Left lung (tissue), 4 donors: ENCODE measurements at regions not wholly inside any gene's neighbourhood (a gene's known extent, or its start where the extent isn't known, plus 50 kb on each side); places are given as distances from the start of the nearest gene placed in this dataset.

Experiments
- ATAC-seq: fragments of 200-7000 bp; cut with Tn5 transposase; one replicate; pipeline ENCODE4 v1.9.1; 2020; ENCODE audit warnings: moderate library complexity
- DNase-seq, 4 donors: peaks; one replicate each; pipeline ENCODE4 v3.0.0-alpha.2; 2013 to 2020
- H3K27ac ChIP-seq, 2 donors: fragments of 200-600 bp; sonication (generic) in 1 of 2; one replicate each; pipeline versions ENCODE4 v1.5.0 to v1.8.0; 2020 to 2021
- H3K27me3 ChIP-seq, 2 donors: fragments of 200-600 bp; sonication (generic) in 1 of 2; one replicate each; pipeline versions ENCODE4 v1.5.0 to v1.8.0; 2020 to 2021
- H3K36me3 ChIP-seq, 2 donors: fragments of 200-600 bp; sonication (generic) in 1 of 2; one replicate each; pipeline versions ENCODE4 v1.5.0 to v1.8.0; 2020 to 2021
- H3K4me1 ChIP-seq, 2 donors: fragments of 200-600 bp; one replicate each; pipeline ENCODE4 v1.8.0; 2021
- H3K4me3 ChIP-seq, 2 donors: fragments of 200-600 bp; sonication (generic) in 1 of 2; one replicate each; pipeline versions ENCODE4 v1.5.0 to v1.8.0; 2020 to 2021; ENCODE audit warnings: mild to moderate bottlenecking in 1 of 2
- H3K9me3 ChIP-seq, 2 donors: fragments of 200-600 bp; sonication (generic) in 1 of 2; one replicate each; pipeline versions ENCODE4 v1.5.0 to v1.8.0; 2020 to 2021
- intact Hi-C, 2 donors: fragments of 100-400 bp; cut with DNase I; formaldehyde crosslinking; loops; one replicate each; pipeline versions ENCODE4 v1.11.2 to v1.14.2; 2022
- TF ChIP-seq, protein P1 (sequence below), 2 donors: fragments of 200-600 bp; sonication (generic) in 1 of 2; IDR thresholded peaks; one replicate each; pipeline versions ENCODE4 v1.5.0 to v1.8.0; 2021; ENCODE audit warnings: antibody characterized with exemption in 2 of 2
- donor health status: DM: no; HTN: yes; CAD: no.
- donor health status: DM: no; HTN: no; CAD: no.

DNA sequence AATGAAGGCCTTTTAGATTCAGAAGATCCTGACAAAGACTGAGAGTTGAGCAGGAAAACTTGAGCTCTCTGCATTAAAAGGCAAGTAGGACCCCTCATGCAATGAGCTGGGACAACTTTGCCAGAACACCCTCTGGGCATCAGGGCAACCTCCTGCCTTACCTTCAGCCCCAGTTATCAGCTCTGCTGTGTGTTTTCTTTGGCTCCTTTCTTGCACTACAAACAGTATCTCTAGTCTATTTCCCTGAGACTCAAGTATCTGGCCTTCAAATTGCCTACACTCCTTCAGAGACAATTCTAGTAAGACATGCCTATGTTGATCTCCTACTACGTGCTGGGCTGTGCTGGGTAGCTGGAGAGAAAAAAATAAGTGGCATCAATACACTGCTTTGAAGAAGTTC lies 192.2 kb downstream of the MID1IP1 start:
- Histone ChIP-seq H3K9me3 (no peaks in the 10 kb centered on the region), H3K4me1 (no peaks in the 10 kb centered on the region), H3K36me3 (no peaks in the 10 kb centered on the region), H3K4me3 (no peak overlapping the region), H3K27me3 (no peaks in the 10 kb centered on the region), H3K27ac (no peak overlapping the region)
- TF ChIP-seq, protein P1, sequence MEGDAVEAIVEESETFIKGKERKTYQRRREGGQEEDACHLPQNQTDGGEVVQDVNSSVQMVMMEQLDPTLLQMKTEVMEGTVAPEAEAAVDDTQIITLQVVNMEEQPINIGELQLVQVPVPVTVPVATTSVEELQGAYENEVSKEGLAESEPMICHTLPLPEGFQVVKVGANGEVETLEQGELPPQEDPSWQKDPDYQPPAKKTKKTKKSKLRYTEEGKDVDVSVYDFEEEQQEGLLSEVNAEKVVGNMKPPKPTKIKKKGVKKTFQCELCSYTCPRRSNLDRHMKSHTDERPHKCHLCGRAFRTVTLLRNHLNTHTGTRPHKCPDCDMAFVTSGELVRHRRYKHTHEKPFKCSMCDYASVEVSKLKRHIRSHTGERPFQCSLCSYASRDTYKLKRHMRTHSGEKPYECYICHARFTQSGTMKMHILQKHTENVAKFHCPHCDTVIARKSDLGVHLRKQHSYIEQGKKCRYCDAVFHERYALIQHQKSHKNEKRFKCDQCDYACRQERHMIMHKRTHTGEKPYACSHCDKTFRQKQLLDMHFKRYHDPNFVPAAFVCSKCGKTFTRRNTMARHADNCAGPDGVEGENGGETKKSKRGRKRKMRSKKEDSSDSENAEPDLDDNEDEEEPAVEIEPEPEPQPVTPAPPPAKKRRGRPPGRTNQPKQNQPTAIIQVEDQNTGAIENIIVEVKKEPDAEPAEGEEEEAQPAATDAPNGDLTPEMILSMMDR (IDR thresholded peaks at IDR 0.05), result no peak
- DNase-seq (no peak), ATAC-seq (no peak)
- intact Hi-C loops, result no loop called here

DNA sequence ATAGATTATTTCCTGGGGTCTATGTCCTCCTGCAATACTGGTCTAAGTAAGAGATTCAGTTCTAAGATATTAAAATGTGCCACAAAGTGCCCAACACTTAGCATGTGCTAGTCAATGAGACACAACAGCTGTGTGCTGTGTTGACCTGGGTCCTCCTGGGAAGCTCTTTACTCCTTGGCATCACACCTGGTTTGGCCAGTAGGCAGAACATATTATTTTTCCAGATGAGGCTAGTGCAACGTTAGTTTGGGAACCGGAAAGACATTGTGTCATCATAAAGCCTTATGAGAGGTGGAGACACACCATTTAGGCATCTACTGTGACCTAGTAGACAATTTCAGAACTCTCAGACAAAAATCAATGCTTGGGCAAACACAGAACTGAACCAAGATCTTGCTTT lies 197.8 kb downstream of the MID1IP1 start:
- intact Hi-C loops, result no loop called here
- no peaks in the 10 kb centered on the region for H3K27me3 ChIP-seq
- no peak for ATAC-seq
- no peaks in the 10 kb centered on the region for H3K4me1 ChIP-seq
- no peak for DNase-seq
- no peak overlapping the region for H3K27ac ChIP-seq
- no peaks in the 10 kb centered on the region for H3K36me3 ChIP-seq
- no peak overlapping the region for H3K4me3 ChIP-seq
- TF ChIP-seq, protein P1 (IDR thresholded peaks at IDR 0.05), result no peak
- no peaks in the 10 kb centered on the region for H3K9me3 ChIP-seq

DNA sequence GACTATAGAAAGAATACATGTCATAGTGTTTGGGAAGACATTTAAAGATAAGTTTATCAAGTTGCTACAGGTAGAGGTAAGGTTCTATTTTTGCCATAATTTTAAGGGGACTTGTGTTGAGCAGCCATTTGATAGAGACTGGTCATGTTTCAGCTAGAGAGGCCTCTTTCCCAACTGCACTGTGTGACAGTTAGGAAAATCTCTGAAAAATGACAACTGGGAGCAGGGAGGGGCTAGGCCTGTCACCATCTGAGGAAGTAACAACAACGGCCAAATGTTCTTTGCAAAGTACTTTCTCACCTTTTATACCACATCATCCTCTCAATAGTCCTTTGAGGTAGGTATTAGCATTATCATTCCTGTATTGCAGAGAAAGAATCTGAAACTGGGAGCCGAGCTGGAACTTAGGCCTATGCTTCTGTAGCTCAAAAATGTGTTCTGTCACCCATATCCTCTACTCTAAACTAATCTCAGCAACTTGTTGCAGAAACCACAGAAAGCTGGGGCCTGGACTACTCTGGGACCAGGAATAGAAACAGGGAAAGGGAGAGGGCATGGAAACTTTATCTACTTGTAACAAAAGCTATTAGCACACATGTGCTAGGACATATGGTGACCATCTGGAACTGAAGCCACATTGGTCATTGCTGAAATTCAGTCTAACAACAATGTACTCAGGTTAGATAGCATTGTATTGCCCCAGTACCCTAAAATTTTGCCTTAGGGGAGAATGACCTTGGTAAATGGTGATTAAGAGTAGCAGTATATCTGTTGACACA lies 198.9 kb downstream of the MID1IP1 start:
- Histone ChIP-seq H3K27me3 (no peaks in the 10 kb centered on the region), H3K27ac (no peak overlapping the region), H3K4me3 (no peak overlapping the region), H3K9me3 (no peaks in the 10 kb centered on the region), H3K36me3 (no peaks in the 10 kb centered on the region), H3K4me1 (no peaks in the 10 kb centered on the region)
- TF ChIP-seq, protein P1 (IDR thresholded peaks at IDR 0.05), result no peak
- ATAC-seq, result no peak
- intact Hi-C loops, result no loop called here
- DNase-seq, result peak in 1 of 4 donors; percentile 51

DNA sequence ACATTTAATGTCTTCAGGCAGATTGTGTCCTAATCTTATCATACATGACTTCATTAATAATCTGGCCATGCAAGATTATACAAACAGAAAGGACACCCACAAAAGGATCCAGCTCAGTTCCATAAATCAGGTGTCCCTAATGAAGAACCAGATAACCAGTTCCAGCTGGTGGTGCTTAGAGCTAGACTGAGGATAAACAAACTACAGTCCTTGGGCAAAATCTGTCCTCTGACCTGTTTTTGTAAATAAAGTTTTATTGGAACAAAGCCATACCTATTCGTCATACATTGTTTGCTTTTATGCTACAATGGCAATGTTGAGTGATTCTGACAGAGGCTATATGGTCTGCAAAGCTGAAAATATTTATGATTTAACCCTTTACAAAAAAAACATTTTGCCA lies 199.5 kb downstream of the MID1IP1 start:
- peak in 2 of 4 donors; percentile 74 to 75 for DNase-seq
- Histone ChIP-seq H3K4me3 (no peak overlapping the region), H3K9me3 (no peaks in the 10 kb centered on the region), H3K4me1 (no peaks in the 10 kb centered on the region), H3K27me3 (no peaks in the 10 kb centered on the region), H3K36me3 (no peaks in the 10 kb centered on the region), H3K27ac (no peak overlapping the region)
- ATAC-seq, result no peak
- intact Hi-C loops, result no loop called here
- TF ChIP-seq, protein P1 (IDR thresholded peaks at IDR 0.05), result no peak

DNA sequence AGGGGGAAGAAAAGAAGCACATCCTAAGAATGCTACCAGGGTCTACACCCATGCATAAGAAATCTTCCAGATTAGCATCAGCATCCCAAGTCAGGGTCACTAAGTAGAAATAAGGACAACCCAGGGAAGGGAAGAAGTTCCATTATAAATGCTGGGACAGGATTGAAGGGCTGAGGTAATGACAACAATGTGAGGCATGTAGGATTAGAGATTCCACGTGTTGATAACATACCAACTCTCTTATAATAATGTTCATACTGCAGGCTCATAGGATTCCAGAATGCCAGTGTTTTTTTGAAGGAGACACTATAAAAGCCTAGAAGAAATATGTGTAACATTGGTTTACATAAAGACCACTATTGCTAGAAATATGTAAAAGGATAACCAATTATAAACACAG lies 201.2 kb downstream of the MID1IP1 start:
- intact Hi-C loops, result no loop called here
- no peaks in the 10 kb centered on the region for H3K4me1 ChIP-seq
- H3K36me3 ChIP-seq, result no peaks in the 10 kb centered on the region
- H3K27me3 ChIP-seq, result no peaks in the 10 kb centered on the region
- H3K9me3 ChIP-seq, result no peaks in the 10 kb centered on the region
- H3K4me3 ChIP-seq, result no peak overlapping the region
- DNase-seq (no peak), ATAC-seq (no peak)
- TF ChIP-seq, protein P1 (IDR thresholded peaks at IDR 0.05), result no peak
- no peak overlapping the region for H3K27ac ChIP-seq
